ENCODE measurements at regions not wholly inside any gene's neighbourhood (a gene's known extent, or its start where the extent isn't known, plus 50 kb on each side); places are given as distances from the start of the nearest gene placed in this dataset.

- in situ Hi-C loops (cut with MboI; ENCODE audit: low sequenced_read_pairs, unreplicated experiment): no loop called here
- DNase-seq (ENCODE audit: low spot score): no peak
- TF ChIP-seq CTCF (IDR thresholded peaks at IDR 0.05; ENCODE audit: borderline replicate concordance, control extremely low read depth, extremely low read depth, insufficient read depth, missing control alignments): no peak
Measured at GRCh38 chr5:154112255-154112654, 73.5 kb downstream of the MFAP3 start.

GRCh38 chr5:154115291-154115690, 75.2 kb upstream of the GALNT10 start:
- DNase-seq (ENCODE audit: low spot score): no peak
- no peak for TF ChIP-seq CTCF (IDR thresholded peaks at IDR 0.05; ENCODE audit: borderline replicate concordance, control extremely low read depth, extremely low read depth, insufficient read depth, missing control alignments)
- in situ Hi-C loops (cut with MboI; ENCODE audit: low sequenced_read_pairs, unreplicated experiment): no loop called here

GRCh38 chr5:154117050-154117449, 73.5 kb upstream of the GALNT10 start:
- TF ChIP-seq CTCF (IDR thresholded peaks at IDR 0.05; ENCODE audit: borderline replicate concordance, control extremely low read depth, extremely low read depth, insufficient read depth, missing control alignments): no peak
- no peak for DNase-seq (ENCODE audit: low spot score)
- in situ Hi-C loops (cut with MboI; ENCODE audit: low sequenced_read_pairs, unreplicated experiment): no loop called here

- DNase-seq (ENCODE audit: low spot score): no peak
- in situ Hi-C loops (cut with MboI; ENCODE audit: low sequenced_read_pairs, unreplicated experiment): no loop called here
- no peak for TF ChIP-seq CTCF (IDR thresholded peaks at IDR 0.05; ENCODE audit: borderline replicate concordance, control extremely low read depth, extremely low read depth, insufficient read depth, missing control alignments)
Measured at GRCh38 chr5:154117930-154118329, 72.6 kb upstream of the GALNT10 start.

GRCh38 chr5:154118385-154118784, 72.1 kb upstream of the GALNT10 start:
- TF ChIP-seq CTCF (IDR thresholded peaks at IDR 0.05; ENCODE audit: borderline replicate concordance, control extremely low read depth, extremely low read depth, insufficient read depth, missing control alignments): no peak
- in situ Hi-C loops (cut with MboI; ENCODE audit: low sequenced_read_pairs, unreplicated experiment): no loop called here
- no peak for DNase-seq (ENCODE audit: low spot score)

GRCh38 chr5:154118893-154119336, 71.6 kb upstream of the GALNT10 start:
- in situ Hi-C loops (cut with MboI; ENCODE audit: low sequenced_read_pairs, unreplicated experiment): no loop called here
- no peak for TF ChIP-seq CTCF (IDR thresholded peaks at IDR 0.05; ENCODE audit: borderline replicate concordance, control extremely low read depth, extremely low read depth, insufficient read depth, missing control alignments)
- DNase-seq (ENCODE audit: low spot score): no peak

- DNase-seq (ENCODE audit: low spot score): no peak
- no peak for TF ChIP-seq CTCF (IDR thresholded peaks at IDR 0.05; ENCODE audit: borderline replicate concordance, control extremely low read depth, extremely low read depth, insufficient read depth, missing control alignments)
- in situ Hi-C loops (cut with MboI; ENCODE audit: low sequenced_read_pairs, unreplicated experiment): no loop called here
Measured at GRCh38 chr5:154129013-154129412, 61.5 kb upstream of the GALNT10 start.
